ENCODE measurements at regions not wholly inside any gene's neighbourhood (a gene's known extent, or its start where the extent isn't known, plus 50 kb on each side); places are given as distances from the start of the nearest gene placed in this dataset.

DNA sequence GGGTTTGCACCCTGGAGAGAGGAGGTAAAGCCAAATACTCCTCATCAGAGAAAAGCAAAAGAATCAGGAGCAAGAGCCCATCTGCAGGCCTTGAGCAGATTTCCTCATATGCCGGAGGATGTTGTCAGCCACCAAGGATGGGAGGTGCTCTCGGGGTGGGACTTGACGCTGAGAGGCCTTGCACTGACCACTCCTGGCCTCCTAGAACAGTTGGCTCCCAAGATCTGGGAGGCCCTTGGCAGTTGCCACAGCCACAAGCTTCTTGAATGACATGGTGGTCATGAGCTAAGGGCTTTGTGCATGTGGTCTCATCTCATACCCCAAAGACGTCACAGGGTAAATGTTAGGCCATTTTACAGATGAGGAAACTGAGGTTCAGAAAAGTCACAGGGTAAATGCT, 75.2 kb upstream of the PMEPA1 start:
- TF ChIP-seq, protein P1, sequence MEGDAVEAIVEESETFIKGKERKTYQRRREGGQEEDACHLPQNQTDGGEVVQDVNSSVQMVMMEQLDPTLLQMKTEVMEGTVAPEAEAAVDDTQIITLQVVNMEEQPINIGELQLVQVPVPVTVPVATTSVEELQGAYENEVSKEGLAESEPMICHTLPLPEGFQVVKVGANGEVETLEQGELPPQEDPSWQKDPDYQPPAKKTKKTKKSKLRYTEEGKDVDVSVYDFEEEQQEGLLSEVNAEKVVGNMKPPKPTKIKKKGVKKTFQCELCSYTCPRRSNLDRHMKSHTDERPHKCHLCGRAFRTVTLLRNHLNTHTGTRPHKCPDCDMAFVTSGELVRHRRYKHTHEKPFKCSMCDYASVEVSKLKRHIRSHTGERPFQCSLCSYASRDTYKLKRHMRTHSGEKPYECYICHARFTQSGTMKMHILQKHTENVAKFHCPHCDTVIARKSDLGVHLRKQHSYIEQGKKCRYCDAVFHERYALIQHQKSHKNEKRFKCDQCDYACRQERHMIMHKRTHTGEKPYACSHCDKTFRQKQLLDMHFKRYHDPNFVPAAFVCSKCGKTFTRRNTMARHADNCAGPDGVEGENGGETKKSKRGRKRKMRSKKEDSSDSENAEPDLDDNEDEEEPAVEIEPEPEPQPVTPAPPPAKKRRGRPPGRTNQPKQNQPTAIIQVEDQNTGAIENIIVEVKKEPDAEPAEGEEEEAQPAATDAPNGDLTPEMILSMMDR (IDR thresholded peaks at IDR 0.05 in 2 of 3, conservative IDR thresholded peaks at IDR 0.05 in 1 of 3; ENCODE audit: borderline replicate concordance in 1 of 3, insufficient read depth in 1 of 3, low read depth in 2 of 3, low read length in 2 of 3), result no peak
- TF ChIP-seq EGR1 (IDR thresholded peaks at IDR 0.05; ENCODE audit: low read depth) (no peak), CEBPB (IDR thresholded peaks at IDR 0.05; ENCODE audit: low read depth) (no peak), POLR2AphosphoS5 (IDR thresholded peaks at IDR 0.05; ENCODE audit: low read depth, low read length) (no peak), EZH2 (IDR thresholded peaks at IDR 0.05) (no peak), JUND (IDR thresholded peaks at IDR 0.05) (no peak), POLR2A (IDR thresholded peaks at IDR 0.05; ENCODE audit: borderline replicate concordance, extremely low read depth, insufficient read depth, insufficient read length) (no peak), SRF (IDR thresholded peaks at IDR 0.05; ENCODE audit: low read depth) (no peak), ZFX (IDR thresholded peaks at IDR 0.05) (no peak)
- TF ChIP-seq, protein P2, sequence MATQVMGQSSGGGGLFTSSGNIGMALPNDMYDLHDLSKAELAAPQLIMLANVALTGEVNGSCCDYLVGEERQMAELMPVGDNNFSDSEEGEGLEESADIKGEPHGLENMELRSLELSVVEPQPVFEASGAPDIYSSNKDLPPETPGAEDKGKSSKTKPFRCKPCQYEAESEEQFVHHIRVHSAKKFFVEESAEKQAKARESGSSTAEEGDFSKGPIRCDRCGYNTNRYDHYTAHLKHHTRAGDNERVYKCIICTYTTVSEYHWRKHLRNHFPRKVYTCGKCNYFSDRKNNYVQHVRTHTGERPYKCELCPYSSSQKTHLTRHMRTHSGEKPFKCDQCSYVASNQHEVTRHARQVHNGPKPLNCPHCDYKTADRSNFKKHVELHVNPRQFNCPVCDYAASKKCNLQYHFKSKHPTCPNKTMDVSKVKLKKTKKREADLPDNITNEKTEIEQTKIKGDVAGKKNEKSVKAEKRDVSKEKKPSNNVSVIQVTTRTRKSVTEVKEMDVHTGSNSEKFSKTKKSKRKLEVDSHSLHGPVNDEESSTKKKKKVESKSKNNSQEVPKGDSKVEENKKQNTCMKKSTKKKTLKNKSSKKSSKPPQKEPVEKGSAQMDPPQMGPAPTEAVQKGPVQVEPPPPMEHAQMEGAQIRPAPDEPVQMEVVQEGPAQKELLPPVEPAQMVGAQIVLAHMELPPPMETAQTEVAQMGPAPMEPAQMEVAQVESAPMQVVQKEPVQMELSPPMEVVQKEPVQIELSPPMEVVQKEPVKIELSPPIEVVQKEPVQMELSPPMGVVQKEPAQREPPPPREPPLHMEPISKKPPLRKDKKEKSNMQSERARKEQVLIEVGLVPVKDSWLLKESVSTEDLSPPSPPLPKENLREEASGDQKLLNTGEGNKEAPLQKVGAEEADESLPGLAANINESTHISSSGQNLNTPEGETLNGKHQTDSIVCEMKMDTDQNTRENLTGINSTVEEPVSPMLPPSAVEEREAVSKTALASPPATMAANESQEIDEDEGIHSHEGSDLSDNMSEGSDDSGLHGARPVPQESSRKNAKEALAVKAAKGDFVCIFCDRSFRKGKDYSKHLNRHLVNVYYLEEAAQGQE (IDR thresholded peaks at IDR 0.05; ENCODE audit: low read depth), result no peak
- TF ChIP-seq, protein P3, sequence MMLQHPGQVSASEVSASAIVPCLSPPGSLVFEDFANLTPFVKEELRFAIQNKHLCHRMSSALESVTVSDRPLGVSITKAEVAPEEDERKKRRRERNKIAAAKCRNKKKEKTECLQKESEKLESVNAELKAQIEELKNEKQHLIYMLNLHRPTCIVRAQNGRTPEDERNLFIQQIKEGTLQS (IDR thresholded peaks at IDR 0.05), result no peak
- TF ChIP-seq, protein P4, sequence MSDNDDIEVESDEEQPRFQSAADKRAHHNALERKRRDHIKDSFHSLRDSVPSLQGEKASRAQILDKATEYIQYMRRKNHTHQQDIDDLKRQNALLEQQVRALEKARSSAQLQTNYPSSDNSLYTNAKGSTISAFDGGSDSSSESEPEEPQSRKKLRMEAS (IDR thresholded peaks at IDR 0.05), result no peak

Data from HCT116 (cell line).